Smooth muscle cell (in vitro differentiated cells): ENCODE measurements at regions not wholly inside any gene's neighbourhood (a gene's known extent, or its start where the extent isn't known, plus 50 kb on each side); places are given as distances from the start of the nearest gene placed in this dataset.

ENCODE experiments used
- DNase-seq: peaks from one replicate; lab custom pipeline; 2025; ENCODE audit not compliant: unreplicated experiment; lab: John Stamatoyannopoulos, UW
- H2AFZ ChIP-seq: fragments of 200-600 bp; sonication (generic); 2 replicates; pipeline ENCODE4 v1.6.0; 2016; ENCODE audit warnings: antibody characterized with exemption, low read depth, mild to moderate bottlenecking
- H3F3A ChIP-seq: fragments of 200-600 bp; sonication (generic); 2 replicates; pipeline ENCODE4 v1.6.0; 2017; ENCODE audit warnings: antibody characterized with exemption, low read depth
- H3K27ac ChIP-seq: fragments of 200-600 bp; sonication (generic); 2 replicates; pipeline ENCODE4 v1.5.1; 2016; ENCODE audit warnings: low read depth, mild to moderate bottlenecking
- H3K27me3 ChIP-seq: fragments of 200-600 bp; sonication (generic); 2 replicates; pipeline ENCODE4 v1.6.1; 2016; ENCODE audit warnings: low read depth, mild to moderate bottlenecking
- H3K36me3 ChIP-seq: fragments of 200-600 bp; sonication (generic); 2 replicates; pipeline ENCODE4 v1.5.1; 2016; ENCODE audit warnings: low read depth
- H3K4me1 ChIP-seq: fragments of 200-600 bp; sonication (generic); 2 replicates; pipeline ENCODE4 v1.5.1; 2016; ENCODE audit warnings: low read depth
- H3K4me2 ChIP-seq: fragments of 200-600 bp; sonication (generic); 2 replicates; pipeline ENCODE4 v1.6.0; 2016; ENCODE audit warnings: mild to moderate bottlenecking
- H3K4me3 ChIP-seq: fragments of 200-600 bp; sonication (generic); 2 replicates; pipeline ENCODE4 v1.5.1; 2016; ENCODE audit warnings: mild to moderate bottlenecking
- H3K79me2 ChIP-seq: fragments of 200-600 bp; sonication (generic); 2 replicates; pipeline ENCODE4 v1.6.0; 2016; ENCODE audit warnings: low read depth, mild to moderate bottlenecking
- H3K9ac ChIP-seq: fragments of 200-600 bp; sonication (generic); 2 replicates; pipeline ENCODE4 v1.6.0; 2016; ENCODE audit warnings: low read depth
- H3K9me3 ChIP-seq: fragments of 200-600 bp; sonication (generic); replicated peaks from 2 replicates; pipeline ENCODE4 v1.5.1; 2016; ENCODE audit warnings: low read depth
- H4K20me1 ChIP-seq: fragments of 200-600 bp; sonication (generic); 2 replicates; pipeline ENCODE4 v1.6.0; 2016; ENCODE audit warnings: low read depth
- WGBS: methylation state at CpG from one replicate; pipeline ENCODE4 v1.1.7; 2016; ENCODE audit warnings: low lambda C conversion rate; 5-methylcytosine and 5-hydroxymethylcytosine counted together
- TF ChIP-seq, protein P1 (sequence below): fragments of 200-600 bp; sonication (generic); IDR thresholded peaks from 2 replicates; pipeline ENCODE4 v1.5.1; 2017; ENCODE audit warnings: borderline replicate concordance, mild to moderate bottlenecking, antibody characterized with exemption; ENCODE audit not compliant: insufficient read depth, poor library complexity, severe bottlenecking

DNA sequence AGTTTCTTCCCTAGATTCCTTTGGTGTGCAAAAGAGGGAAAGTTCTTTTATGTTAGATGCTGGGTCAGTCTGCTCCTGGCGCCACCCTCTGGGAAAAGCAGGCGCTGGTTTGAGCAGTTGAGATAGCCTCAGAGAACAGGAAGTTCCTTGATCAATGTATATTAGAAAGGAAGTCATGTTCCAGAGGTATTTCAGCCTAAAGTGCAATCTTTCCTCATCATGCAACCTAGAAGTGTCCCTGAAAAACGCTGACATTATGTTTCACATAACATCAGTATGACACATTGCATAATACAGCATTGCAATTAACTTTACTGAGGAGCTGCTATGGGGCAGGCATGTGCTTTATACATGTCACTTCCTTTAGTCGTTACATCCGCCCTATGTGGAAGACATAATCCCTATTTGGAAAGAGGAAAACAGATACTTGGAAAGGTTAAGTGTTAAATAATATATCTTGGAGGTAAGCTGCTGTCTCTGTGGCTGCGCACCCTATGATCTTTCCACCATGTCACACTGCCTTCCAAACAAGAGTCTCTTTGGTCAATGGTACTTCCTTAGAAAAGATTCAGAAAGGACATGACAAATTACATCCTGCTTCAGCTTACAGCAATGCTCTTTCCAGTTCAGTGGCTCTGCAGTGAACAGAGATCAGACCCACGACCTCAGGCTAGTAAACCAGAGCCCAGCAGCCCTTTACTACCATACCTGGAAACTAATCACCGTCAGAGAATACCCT lies 369.7 kb downstream of the RAD51AP2 start:
- Histone ChIP-seq H3K4me3 (no peak overlapping the region), H3K4me2 (no peak overlapping the region), H3F3A (no peaks in the 10 kb centered on the region), H3K9me3 (no peaks in the 10 kb centered on the region), H3K9ac (no peak overlapping the region), H3K4me1 (no peaks in the 10 kb centered on the region), H2AFZ (no peak overlapping the region), H3K36me3 (no peaks in the 10 kb centered on the region), H3K27ac (no peak overlapping the region), H4K20me1 (no peaks in the 10 kb centered on the region), H3K79me2 (no peaks in the 10 kb centered on the region), H3K27me3 (no peaks in the 10 kb centered on the region)
- DNase-seq, result no peak
- TF ChIP-seq, protein P1, sequence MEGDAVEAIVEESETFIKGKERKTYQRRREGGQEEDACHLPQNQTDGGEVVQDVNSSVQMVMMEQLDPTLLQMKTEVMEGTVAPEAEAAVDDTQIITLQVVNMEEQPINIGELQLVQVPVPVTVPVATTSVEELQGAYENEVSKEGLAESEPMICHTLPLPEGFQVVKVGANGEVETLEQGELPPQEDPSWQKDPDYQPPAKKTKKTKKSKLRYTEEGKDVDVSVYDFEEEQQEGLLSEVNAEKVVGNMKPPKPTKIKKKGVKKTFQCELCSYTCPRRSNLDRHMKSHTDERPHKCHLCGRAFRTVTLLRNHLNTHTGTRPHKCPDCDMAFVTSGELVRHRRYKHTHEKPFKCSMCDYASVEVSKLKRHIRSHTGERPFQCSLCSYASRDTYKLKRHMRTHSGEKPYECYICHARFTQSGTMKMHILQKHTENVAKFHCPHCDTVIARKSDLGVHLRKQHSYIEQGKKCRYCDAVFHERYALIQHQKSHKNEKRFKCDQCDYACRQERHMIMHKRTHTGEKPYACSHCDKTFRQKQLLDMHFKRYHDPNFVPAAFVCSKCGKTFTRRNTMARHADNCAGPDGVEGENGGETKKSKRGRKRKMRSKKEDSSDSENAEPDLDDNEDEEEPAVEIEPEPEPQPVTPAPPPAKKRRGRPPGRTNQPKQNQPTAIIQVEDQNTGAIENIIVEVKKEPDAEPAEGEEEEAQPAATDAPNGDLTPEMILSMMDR, result peak; percentile 42
- 53% methylated on average over 8 of the region's 8 CpGs for WGBS

DNA sequence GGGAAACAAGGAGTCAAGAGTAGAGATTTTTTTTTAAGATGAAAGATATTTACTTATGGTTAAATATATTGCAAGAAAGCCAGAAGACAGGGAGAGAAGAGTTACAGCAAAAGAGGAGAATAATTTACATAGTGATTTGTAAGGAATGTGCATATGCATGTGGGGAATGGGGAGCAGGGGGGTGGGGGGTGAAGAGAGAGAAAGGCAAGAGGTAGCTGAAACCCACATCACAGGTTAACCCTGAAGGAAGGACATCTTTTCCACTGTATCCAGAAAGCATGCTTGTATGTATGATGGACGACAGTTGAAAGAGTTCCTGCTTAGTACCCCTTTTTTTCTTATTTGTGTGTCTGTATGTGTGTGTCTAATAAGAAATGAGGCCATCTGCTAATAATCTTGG lies 371.9 kb downstream of the RAD51AP2 start:
- TF ChIP-seq, protein P1, result no peak
- Histone ChIP-seq H3K9me3 (no peaks in the 10 kb centered on the region), H3K9ac (no peak overlapping the region), H3K27ac (no peak overlapping the region), H3K79me2 (no peaks in the 10 kb centered on the region), H2AFZ (no peak overlapping the region), H3K4me2 (no peak overlapping the region), H3K36me3 (no peaks in the 10 kb centered on the region), H3K27me3 (no peaks in the 10 kb centered on the region), H3K4me1 (no peaks in the 10 kb centered on the region), H3K4me3 (no peak overlapping the region), H3F3A (no peaks in the 10 kb centered on the region), H4K20me1 (no peaks in the 10 kb centered on the region)
- DNase-seq, result no peak
- 89% methylated on average over 1 of the region's 1 CpG for WGBS

DNA sequence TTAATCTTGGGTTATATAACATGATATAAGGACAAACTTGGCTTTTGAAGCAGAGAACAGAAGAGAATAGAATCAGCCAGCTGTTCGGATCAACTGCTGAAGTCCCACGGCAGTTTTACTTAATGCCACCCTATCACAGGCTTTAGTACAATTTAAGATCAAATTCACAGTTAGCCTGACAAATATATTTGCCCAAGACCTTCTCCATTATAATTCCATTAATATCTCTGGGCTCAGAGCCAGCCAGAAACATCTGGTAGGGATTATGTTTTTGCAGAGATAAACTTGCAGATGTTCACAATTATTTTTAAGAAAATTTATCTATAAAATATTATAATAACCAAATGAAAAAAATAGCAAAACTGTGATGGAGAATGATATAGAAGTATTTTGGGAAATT lies 381.4 kb downstream of the RAD51AP2 start:
- no peak overlapping the region for H3K9ac ChIP-seq
- H3F3A ChIP-seq, result no peaks in the 10 kb centered on the region
- DNase-seq, result no peak
- no peaks in the 10 kb centered on the region for H4K20me1 ChIP-seq
- 62% methylated on average over 2 of the region's 2 CpGs for WGBS
- H3K4me2 ChIP-seq, result no peak overlapping the region
- no peaks in the 10 kb centered on the region for H3K4me1 ChIP-seq
- no peak overlapping the region for H3K4me3 ChIP-seq
- H3K36me3 ChIP-seq, result no peaks in the 10 kb centered on the region
- no peaks in the 10 kb centered on the region for H3K9me3 ChIP-seq
- TF ChIP-seq, protein P1, result no peak
- no peak overlapping the region for H3K27ac ChIP-seq
- H3K79me2 ChIP-seq, result no peaks in the 10 kb centered on the region
- H2AFZ ChIP-seq, result no peak overlapping the region
- H3K27me3 ChIP-seq, result peaks cover 3% of the 10 kb centered on the region

DNA sequence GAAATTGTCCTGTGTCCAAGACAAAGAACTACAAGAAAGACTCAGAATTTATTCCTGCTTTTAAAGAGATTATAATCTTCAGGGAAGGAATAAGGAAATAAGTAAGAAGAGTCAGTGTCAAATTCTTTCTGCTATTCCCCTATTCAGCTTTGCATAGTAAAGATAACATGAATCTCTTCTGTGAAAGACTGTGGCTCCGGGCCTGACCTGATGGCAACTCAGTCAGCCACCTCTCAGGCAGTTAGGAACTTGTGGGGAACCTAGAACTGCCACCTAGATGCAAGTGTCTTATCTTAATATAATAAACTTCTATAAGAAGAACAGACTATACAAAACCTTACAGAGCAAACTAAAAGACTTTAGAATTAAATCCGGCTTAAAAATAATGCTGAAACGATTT lies 382.0 kb downstream of the RAD51AP2 start:
- TF ChIP-seq, protein P1, result no peak
- Histone ChIP-seq H3K27me3 (peaks cover 3% of the 10 kb centered on the region), H3K9ac (no peak overlapping the region), H3K4me1 (no peaks in the 10 kb centered on the region), H3K4me2 (no peak overlapping the region), H2AFZ (no peak overlapping the region), H3K9me3 (no peaks in the 10 kb centered on the region), H4K20me1 (no peaks in the 10 kb centered on the region), H3K36me3 (no peaks in the 10 kb centered on the region), H3K79me2 (no peaks in the 10 kb centered on the region), H3F3A (no peaks in the 10 kb centered on the region), H3K4me3 (no peak overlapping the region), H3K27ac (no peak overlapping the region)
- DNase-seq, result no peak
- 65% methylated on average over 3 of the region's 3 CpGs for WGBS
